ENCODE measurements at regions not wholly inside any gene's neighbourhood (a gene's known extent, or its start where the extent isn't known, plus 50 kb on each side); places are given as distances from the start of the nearest gene placed in this dataset.

GRCh38 chr7:68965351-68965750, 632.9 kb upstream of the AUTS2 start:
- Histone ChIP-seq H3K4me2 (ENCODE audit: low read depth, low read length) (no peak overlapping the region), H3K4me3 (ENCODE audit: low read length) (no peak overlapping the region), H3K4me1 (ENCODE audit: low read length) (no peaks in the 10 kb centered on the region), H3K9me2 (replicated peaks; ENCODE audit: insufficient read depth, low read length) (no peaks in the 10 kb centered on the region), H4K20me1 (ENCODE audit: insufficient read depth, low read length) (no peaks in the 10 kb centered on the region), H3K27me3 (replicated peaks; ENCODE audit: insufficient read depth, low read length) (no peaks in the 10 kb centered on the region), H2AFZ (ENCODE audit: low read length) (no peak overlapping the region), H3F3A (ENCODE audit: insufficient read depth, low read length) (no peaks in the 10 kb centered on the region), H3K79me2 (ENCODE audit: low read length) (no peaks in the 10 kb centered on the region), H3K27ac (ENCODE audit: low read length) (no peak overlapping the region), H3K9ac (ENCODE audit: low read length) (no peak overlapping the region), H3K36me3 (replicated peaks; ENCODE audit: insufficient read depth, low read length) (no peaks in the 10 kb centered on the region), H3K9me3 (replicated peaks; ENCODE audit: insufficient read depth, low read length) (no peaks in the 10 kb centered on the region)
- TF ChIP-seq EZH2phosphoT487 (IDR thresholded peaks at IDR 0.05; ENCODE audit: low read length) (no peak), CTCF (IDR thresholded peaks at IDR 0.05; ENCODE audit: low read length) (no peak), EZH2 (optimal IDR thresholded peaks at IDR 0.05; ENCODE audit: low read depth, low read length) (no peak)
- DNase-seq: no peak

GRCh38 chr7:68967598-68967997, 630.7 kb upstream of the AUTS2 start:
- H3K4me2 ChIP-seq (ENCODE audit: low read depth, low read length): no peak overlapping the region

GRCh38 chr7:68969571-68969970, 628.7 kb upstream of the AUTS2 start:
- Histone ChIP-seq H3K9me2 (replicated peaks; ENCODE audit: insufficient read depth, low read length) (no peaks in the 10 kb centered on the region), H3K9me3 (replicated peaks; ENCODE audit: insufficient read depth, low read length) (no peaks in the 10 kb centered on the region), H3K27me3 (replicated peaks; ENCODE audit: insufficient read depth, low read length) (no peaks in the 10 kb centered on the region), H3K4me1 (ENCODE audit: low read length) (no peaks in the 10 kb centered on the region), H3K4me2 (ENCODE audit: low read depth, low read length) (no peak overlapping the region), H3K36me3 (replicated peaks; ENCODE audit: insufficient read depth, low read length) (no peaks in the 10 kb centered on the region), H3K4me3 (ENCODE audit: low read length) (no peak overlapping the region), H2AFZ (ENCODE audit: low read length) (no peak overlapping the region), H3F3A (ENCODE audit: insufficient read depth, low read length) (no peaks in the 10 kb centered on the region), H3K9ac (ENCODE audit: low read length) (no peak overlapping the region), H4K20me1 (ENCODE audit: insufficient read depth, low read length) (no peaks in the 10 kb centered on the region), H3K79me2 (ENCODE audit: low read length) (no peaks in the 10 kb centered on the region), H3K27ac (ENCODE audit: low read length) (no peak overlapping the region)
- TF ChIP-seq EZH2 (optimal IDR thresholded peaks at IDR 0.05; ENCODE audit: low read depth, low read length) (no peak), CTCF (IDR thresholded peaks at IDR 0.05; ENCODE audit: low read length) (no peak), EZH2phosphoT487 (IDR thresholded peaks at IDR 0.05; ENCODE audit: low read length) (no peak)
- no peak for DNase-seq

More at GRCh38 chr7:68967598-68967997, 630.7 kb upstream of the AUTS2 start:
- TF ChIP-seq EZH2phosphoT487 (IDR thresholded peaks at IDR 0.05; ENCODE audit: low read length): no peak
- no peak for TF ChIP-seq CTCF (IDR thresholded peaks at IDR 0.05; ENCODE audit: low read length)
- no peak for TF ChIP-seq EZH2 (optimal IDR thresholded peaks at IDR 0.05; ENCODE audit: low read depth, low read length)
- Histone ChIP-seq H3K4me1 (ENCODE audit: low read length) (no peaks in the 10 kb centered on the region), H3K36me3 (replicated peaks; ENCODE audit: insufficient read depth, low read length) (no peaks in the 10 kb centered on the region), H3K27ac (ENCODE audit: low read length) (no peak overlapping the region), H3K4me3 (ENCODE audit: low read length) (no peak overlapping the region), H3K79me2 (ENCODE audit: low read length) (no peaks in the 10 kb centered on the region), H3K9me2 (replicated peaks; ENCODE audit: insufficient read depth, low read length) (no peaks in the 10 kb centered on the region), H4K20me1 (ENCODE audit: insufficient read depth, low read length) (no peaks in the 10 kb centered on the region), H3K27me3 (replicated peaks; ENCODE audit: insufficient read depth, low read length) (no peaks in the 10 kb centered on the region), H3F3A (ENCODE audit: insufficient read depth, low read length) (no peaks in the 10 kb centered on the region), H3K9ac (ENCODE audit: low read length) (no peak overlapping the region), H3K9me3 (replicated peaks; ENCODE audit: insufficient read depth, low read length) (no peaks in the 10 kb centered on the region), H2AFZ (ENCODE audit: low read length) (no peak overlapping the region)
- DNase-seq: no peak
